Ecto neural progenitor cell (in vitro differentiated cells): ENCODE measurements at regions not wholly inside any gene's neighbourhood (a gene's known extent, or its start where the extent isn't known, plus 50 kb on each side); places are given as distances from the start of the nearest gene placed in this dataset.
"Not testable (repeated sequence)": the region's sequence is repeated elsewhere in the genome, so short reads cannot be mapped to it uniquely, and the experiment has no call there.

Experiments
- DNase-seq: peaks from one replicate; pipeline ENCODE4 v3.0.0-alpha.2; 2018; ENCODE audit warnings: low spot score

DNA sequence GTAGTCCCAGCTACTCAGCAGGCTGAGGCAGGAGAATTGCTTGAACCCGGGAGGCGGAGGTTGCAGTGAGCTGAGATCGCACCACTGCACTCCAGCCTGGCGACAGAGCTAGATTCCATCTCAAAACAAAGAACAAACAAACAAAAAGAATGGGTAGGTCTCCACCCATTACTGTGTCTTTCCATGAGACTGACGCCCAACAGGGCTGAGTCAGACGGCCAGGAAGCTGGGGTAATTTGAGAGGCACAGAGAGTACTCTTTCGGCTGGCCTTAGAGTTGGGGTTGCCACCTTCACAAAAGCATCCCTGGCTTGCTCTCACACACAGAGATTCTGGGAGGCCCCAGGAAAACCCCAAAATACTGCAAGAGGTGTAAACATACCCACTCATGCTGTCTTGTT lies 72.0 kb upstream of the DHRSX start:
- DNase-seq: no peak

GRCh38 chrX:2568125-2568524 lies 67.3 kb upstream of the DHRSX start:
- no peak for DNase-seq

GRCh38 chrX:2566055-2566454 lies 65.3 kb upstream of the DHRSX start:
- no peak for DNase-seq

DNA sequence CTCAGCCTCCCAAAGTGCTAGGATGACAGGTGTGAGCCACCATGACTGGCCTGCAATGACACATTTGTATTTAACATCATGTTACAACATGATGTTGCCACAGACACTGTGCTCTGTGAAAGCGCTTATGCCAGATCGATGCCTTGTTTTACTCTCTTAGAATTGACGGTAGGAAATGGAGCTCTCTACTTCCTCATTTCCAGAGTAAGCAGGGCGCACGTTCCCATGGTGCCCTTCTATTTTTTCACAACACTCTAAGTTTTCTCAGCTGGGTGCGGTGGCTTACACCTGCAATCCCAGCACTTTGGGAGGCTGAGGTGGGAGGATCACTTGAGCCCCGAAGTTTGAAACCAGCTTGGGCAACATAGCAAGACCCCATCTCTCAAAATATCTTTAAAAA lies 60.7 kb upstream of the DHRSX start:
- DNase-seq: no peak

GRCh38 chrX:2559124-2559523 lies 58.3 kb upstream of the DHRSX start:
- no peak for DNase-seq

DNA sequence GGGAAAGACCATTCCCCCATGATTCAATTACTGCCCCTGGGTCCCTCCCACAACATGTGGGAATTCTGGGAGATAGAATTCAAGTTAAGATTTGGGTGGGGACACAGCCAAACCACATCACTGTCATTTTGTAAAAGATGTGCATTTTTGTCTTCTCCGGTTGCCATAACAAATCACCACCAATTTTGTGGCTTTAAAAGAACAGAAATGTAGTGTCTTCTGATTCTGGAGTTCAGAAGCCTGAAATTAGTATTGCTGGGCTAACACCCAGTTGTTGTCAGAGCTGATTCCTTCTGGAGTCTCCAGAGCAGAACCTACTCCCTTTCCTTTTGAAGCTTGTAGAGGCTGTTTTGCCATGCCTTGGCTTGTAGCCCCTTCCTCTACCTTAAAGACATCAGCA lies 54.1 kb upstream of the DHRSX start:
- no peak for DNase-seq

DNA sequence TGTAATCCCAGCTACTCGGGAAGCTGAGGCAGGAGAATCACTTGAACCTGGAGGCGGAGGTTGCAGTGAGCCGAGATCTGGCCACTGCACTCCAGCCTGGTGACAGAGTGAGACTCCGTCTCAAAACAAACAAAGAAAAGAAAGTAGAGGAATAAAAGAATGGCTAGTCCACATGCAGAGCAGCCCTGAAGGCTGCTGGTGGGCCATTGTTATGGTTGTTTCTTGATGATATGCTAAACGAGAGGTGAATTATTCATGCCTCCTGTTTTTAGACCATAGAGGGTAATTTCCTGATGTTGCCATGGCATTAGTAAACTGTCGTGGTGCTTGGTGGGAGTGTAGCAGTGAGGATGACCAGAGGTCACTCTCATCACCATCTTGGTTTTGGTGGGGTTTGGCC lies 53.3 kb upstream of the DHRSX start:
- not testable (repeated sequence) for DNase-seq

DNA sequence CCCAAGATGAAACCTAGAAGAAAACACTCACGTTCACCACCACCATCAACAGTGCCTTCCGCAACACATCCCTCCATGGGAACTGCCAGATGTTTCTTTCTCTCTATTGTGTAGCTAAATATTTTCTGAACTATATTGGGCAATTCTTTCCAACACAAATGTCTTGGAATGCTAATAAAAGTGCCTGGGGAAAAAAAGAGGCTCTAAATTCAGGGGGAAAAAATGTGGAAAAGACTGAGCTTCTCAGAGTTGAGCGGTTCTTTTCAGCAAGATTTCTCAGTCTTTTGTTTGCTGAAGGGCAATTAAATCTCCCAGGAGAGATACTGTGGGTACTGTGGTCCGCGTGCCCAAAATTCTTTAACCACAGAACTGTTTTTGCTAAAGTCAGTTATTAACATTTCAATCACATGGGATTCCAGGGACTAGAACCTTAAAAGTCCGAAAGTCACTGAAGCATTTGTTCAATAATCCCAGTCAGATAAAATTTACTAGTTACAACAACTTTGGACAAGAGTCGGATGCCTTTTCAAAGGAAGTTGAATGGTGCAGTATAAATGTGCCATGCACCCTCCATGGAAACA lies 51.9 kb upstream of the DHRSX start:
- no peak for DNase-seq

- DNase-seq: no peak
These were observed 49.7 kb upstream of the DHRSX start for GRCh38 chrX:2550328-2551020.
